ENCODE measurements at regions not wholly inside any gene's neighbourhood (a gene's known extent, or its start where the extent isn't known, plus 50 kb on each side); places are given as distances from the start of the nearest gene placed in this dataset.

GRCh38 chr6:85035766-85036165, 271.4 kb upstream of the TBX18 start:
- no peak for DNase-seq
- Histone ChIP-seq H4K5ac (ENCODE audit: insufficient read length, low read depth, low read length) (no peak overlapping the region), H3K79me1 (ENCODE audit: insufficient read depth, low read depth, low read length, poor library complexity, severe bottlenecking) (no peaks in the 10 kb centered on the region), H3K4me1 (ENCODE audit: insufficient read depth, low read length) (no peaks in the 10 kb centered on the region), H3K4me2 (ENCODE audit: insufficient read depth, insufficient read length, low read length) (no peak overlapping the region), H3K56ac (ENCODE audit: insufficient read length, low read depth, low read length) (no peak overlapping the region), H3K27me3 (ENCODE audit: insufficient read depth, low read length) (no peaks in the 10 kb centered on the region), H3K9me3 (ENCODE audit: control insufficient read depth, low read depth, low read length) (peaks cover 16% of the 10 kb centered on the region), H2BK15ac (ENCODE audit: low read depth, low read length) (no peak overlapping the region), H2BK12ac (ENCODE audit: insufficient read length, low read depth, low read length) (no peak overlapping the region), H3K18ac (ENCODE audit: insufficient read length, low read depth, low read length) (no peak overlapping the region), H4K8ac (replicated peaks; ENCODE audit: insufficient read length, low read depth, low read length) (no peak overlapping the region), H2AK5ac (ENCODE audit: insufficient read length, low read length) (no peak overlapping the region), H4K91ac (ENCODE audit: insufficient read length, low read depth, low read length) (no peak overlapping the region), H3K27ac (ENCODE audit: insufficient read length, low read depth, low read length) (no peak overlapping the region), H3T11ph (ENCODE audit: low read length) (no peak overlapping the region), H2BK5ac (ENCODE audit: insufficient read length, low read length) (no peak overlapping the region), H4K20me1 (ENCODE audit: control insufficient read depth, insufficient read depth, insufficient read length) (no peaks in the 10 kb centered on the region), H2BK20ac (ENCODE audit: low read depth, low read length, poor library complexity, severe bottlenecking) (no peak overlapping the region), H3K23ac (ENCODE audit: insufficient read length, low read depth, low read length) (no peak overlapping the region), H2AFZ (ENCODE audit: low read length) (no peak overlapping the region), H3K79me2 (ENCODE audit: insufficient read depth, low read length) (no peaks in the 10 kb centered on the region), H3K4ac (ENCODE audit: low read depth, low read length) (no peak overlapping the region), H3K14ac (ENCODE audit: insufficient read depth, low read length) (no peak overlapping the region), H3K23me2 (ENCODE audit: insufficient read length, low read depth, low read length, poor library complexity, severe bottlenecking) (no peaks in the 10 kb centered on the region), H3K9ac (ENCODE audit: extremely low read depth, insufficient read length, low read length) (no peak overlapping the region), H2BK120ac (ENCODE audit: low read depth, low read length, poor library complexity, severe bottlenecking) (no peak overlapping the region)
- TF ChIP-seq CTCF (conservative IDR thresholded peaks at IDR 0.05), result no peak
- no CpG with 5 or more reads among the region's 1 CpG for WGBS (ENCODE audit: extremely low coverage, insufficient read length, low lambda C conversion rate)
- peaks cover 2% of the 10 kb centered on the region; the same call in 1 of the 2 replicates for H3K27me3 Mint-ChIP-seq (ENCODE audit: low read depth)
- H3K9me3 Mint-ChIP-seq, result peaks cover 8 to 19% of the 10 kb centered on the region in 2 experiments
- H3K36me3 Mint-ChIP-seq (ENCODE audit: insufficient read depth in 1 of 3, low read depth in 3 of 3), result peaks cover 10 to 11% (median 10%) of the 10 kb centered on the region in 3 experiments
- no peaks in the 10 kb centered on the region for H3K4me1 Mint-ChIP-seq
- no peak overlapping the region for H3K4me3 Mint-ChIP-seq
- no peak overlapping the region for H3K27ac Mint-ChIP-seq

All from H9 (cell line).